GM18502 (cell line): ENCODE measurements at regions not wholly inside any gene's neighbourhood (a gene's known extent, or its start where the extent isn't known, plus 50 kb on each side); places are given as distances from the start of the nearest gene placed in this dataset.

Source experiments
- ATAC-seq: cut with Tn5 transposase; IDR thresholded peaks from one replicate; pipeline ENCODE4 v1.9.1; 2021; ENCODE audit warnings: mild to moderate bottlenecking; ENCODE audit not compliant: unreplicated experiment, poor library complexity

- no peak for ATAC-seq
Measured at GRCh38 chrX:118167361-118167760, 50.8 kb upstream of the KLHL13 start.

- no peak for ATAC-seq
Measured at GRCh38 chrX:118171356-118171755, 54.7 kb upstream of the KLHL13 start.

GRCh38 chrX:118174516-118175098, 58.0 kb upstream of the KLHL13 start:
- no peak for ATAC-seq

GRCh38 chrX:118177708-118178107, 61.1 kb upstream of the KLHL13 start:
- ATAC-seq: no peak

- no peak for ATAC-seq
Measured at GRCh38 chrX:118178450-118178849, 61.8 kb upstream of the KLHL13 start.

GRCh38 chrX:118179161-118179560, 62.6 kb upstream of the KLHL13 start:
- ATAC-seq: no peak

- ATAC-seq: no peak
Measured at GRCh38 chrX:118179718-118180117, 63.1 kb upstream of the KLHL13 start.

GRCh38 chrX:118181030-118181429, 64.4 kb upstream of the KLHL13 start:
- no peak for ATAC-seq

- no peak for ATAC-seq
Measured at GRCh38 chrX:118182025-118182424, 65.4 kb upstream of the KLHL13 start.

- ATAC-seq: no peak
Measured at GRCh38 chrX:118182681-118183080, 66.1 kb upstream of the KLHL13 start.

- ATAC-seq: no peak
Measured at GRCh38 chrX:118183606-118184005, 67.0 kb upstream of the KLHL13 start.

- ATAC-seq: no peak
Measured at GRCh38 chrX:118187100-118187499, 70.5 kb upstream of the KLHL13 start.

GRCh38 chrX:118189000-118189399, 72.4 kb upstream of the KLHL13 start:
- ATAC-seq: peak; percentile 55

GRCh38 chrX:118189628-118190027, 73.0 kb upstream of the KLHL13 start:
- no peak for ATAC-seq

GRCh38 chrX:118197730-118198129, 81.1 kb upstream of the KLHL13 start:
- no peak for ATAC-seq

GRCh38 chrX:118198577-118198976, 82.0 kb upstream of the KLHL13 start:
- ATAC-seq: no peak

- ATAC-seq: no peak
Measured at GRCh38 chrX:118199997-118200396, 83.4 kb upstream of the KLHL13 start.

GRCh38 chrX:118205421-118206395, 89.1 kb upstream of the KLHL13 start:
- ATAC-seq: no peak

- ATAC-seq: no peak
Measured at GRCh38 chrX:118207831-118208453, 91.3 kb upstream of the KLHL13 start.

- no peak for ATAC-seq
Measured at GRCh38 chrX:118208481-118208880, 91.9 kb upstream of the KLHL13 start.
